Body of pancreas (tissue), 4 donors: ENCODE measurements at regions not wholly inside any gene's neighbourhood (a gene's known extent, or its start where the extent isn't known, plus 50 kb on each side); places are given as distances from the start of the nearest gene placed in this dataset.

Source experiments
- ATAC-seq: fragments of 150-250 bp; one replicate; pipeline ENCODE4 v1.9.1; 2016
- DNase-seq, 4 donors: peaks; one replicate each; pipeline ENCODE4 v3.0.0-alpha.2; 2019
- H3K27ac ChIP-seq, 4 donors: fragments of 200-600 bp; sonication (generic); 1 replicate in 3 of 4; 2 replicates in 1 of 4; pipeline versions ENCODE4 v1.5.1 to v1.6.1; 2016 to 2019; ENCODE audit warnings: mild to moderate bottlenecking in 1 of 4, mixed read lengths in 1 of 4, moderate library complexity in 1 of 4
- H3K27me3 ChIP-seq, 2 donors: fragments of 200-600 bp; sonication (generic); one replicate each; pipeline ENCODE4 v1.6.0; 2016; ENCODE audit warnings: mild to moderate bottlenecking in 1 of 2
- H3K36me3 ChIP-seq, 2 donors: fragments of 200-600 bp; sonication (generic); replicated peaks in 1 of 2; 2 replicates each; pipeline ENCODE4 v1.5.1; 2016; ENCODE audit warnings: low read depth in 2 of 2; ENCODE audit not compliant: insufficient read depth in 1 of 2
- H3K4me1 ChIP-seq: fragments of 200-600 bp; sonication (generic); one replicate; pipeline ENCODE4 v1.6.0; 2016
- H3K4me3 ChIP-seq, 2 donors: fragments of 200-600 bp; sonication (generic); 1 replicate in 1 of 2; 2 replicates in 1 of 2; pipeline ENCODE4 v1.5.1; 2016 to 2019
- H3K9me3 ChIP-seq, 3 donors: fragments of 200-600 bp; sonication (generic); 1 replicate in 2 of 3; 2 replicates in 1 of 3; pipeline ENCODE4 v1.5.1; 2016
- CTCF ChIP-seq, 7 experiments: fragments of 450-650 bp in 4 of 7; fragments of 200-600 bp in 3 of 7; sonication (generic) in 3 of 7; IDR thresholded peaks; one replicate each; pipeline ENCODE4 v1.5.1; 2016 to 2019; ENCODE audit warnings: antibody characterized with exemption in 7 of 7
- POLR2A ChIP-seq, 3 donors: fragments of 450-650 bp; IDR thresholded peaks; one replicate each; pipeline ENCODE4 v1.6.1; 2016; ENCODE audit warnings: antibody characterized with exemption in 3 of 3, mild to moderate bottlenecking in 2 of 3
- WGBS, 2 donors: methylation state at CpG; one replicate each; pipeline ENCODE4 v1.1.5; 2017; 5-methylcytosine and 5-hydroxymethylcytosine counted together
- intact Hi-C: fragments of 100-400 bp; cut with DNase I; formaldehyde crosslinking; loops from one replicate; pipeline ENCODE4 v1.15.1; 2023

- H3K4me3 ChIP-seq, result no peak overlapping the region
- intact Hi-C loops, result no loop called here
- ATAC-seq (no peak), DNase-seq (no peak)
- no peaks in the 10 kb centered on the region for H3K9me3 ChIP-seq
- 51 to 52% methylated on average over 7 to 9 of the region's 9 CpGs for WGBS, 2 donors
- no peaks in the 10 kb centered on the region for H3K27me3 ChIP-seq
- peak overlapping the region in 3 of 4 donors; percentile 21 to 40 (median 23) for H3K27ac ChIP-seq
- H3K36me3 ChIP-seq, result no peaks in the 10 kb centered on the region
- no peaks in the 10 kb centered on the region for H3K4me1 ChIP-seq
- TF ChIP-seq CTCF (IDR thresholded peaks at IDR 0.05), result no peak
- TF ChIP-seq POLR2A (IDR thresholded peaks at IDR 0.05), result no peak
Measured at GRCh38 chr5:73337586-73338255, 110.9 kb downstream of the FOXD1 start.

GRCh38 chr5:73336366-73336765 lies 112.2 kb downstream of the FOXD1 start:
- Histone ChIP-seq H3K4me1 (no peaks in the 10 kb centered on the region), H3K4me3 (no peak overlapping the region), H3K36me3 (no peaks in the 10 kb centered on the region), H3K27ac (no peak overlapping the region), H3K9me3 (no peaks in the 10 kb centered on the region), H3K27me3 (no peaks in the 10 kb centered on the region)
- 68 to 81% methylated on average over 2 of the region's 2 CpGs for WGBS, 2 donors
- DNase-seq, result no peak
- intact Hi-C loops, result no loop called here
- ATAC-seq, result no peak
- TF ChIP-seq CTCF (IDR thresholded peaks at IDR 0.05), result no peak
- TF ChIP-seq POLR2A (IDR thresholded peaks at IDR 0.05), result no peak

- ATAC-seq, result no peak
Measured at GRCh38 chr5:73333944-73334703, 114.5 kb downstream of the FOXD1 start.

GRCh38 chr5:73330613-73331012 lies 118.0 kb downstream of the FOXD1 start:
- Histone ChIP-seq H3K9me3 (no peaks in the 10 kb centered on the region), H3K27me3 (no peaks in the 10 kb centered on the region), H3K27ac (no peak overlapping the region), H3K4me1 (no peaks in the 10 kb centered on the region), H3K36me3 (no peaks in the 10 kb centered on the region), H3K4me3 (no peak overlapping the region)
- no peak for ATAC-seq
- TF ChIP-seq CTCF (IDR thresholded peaks at IDR 0.05) (no peak), POLR2A (IDR thresholded peaks at IDR 0.05) (no peak)
- DNase-seq, result no peak
- WGBS, 2 donors, result 33 to 53% methylated on average over 1 of the region's 1 CpG
- intact Hi-C loops, result no loop called here

More at GRCh38 chr5:73333944-73334703, 114.5 kb downstream of the FOXD1 start:
- intact Hi-C loops, result no loop called here
- 70 to 73% methylated on average over 3 of the region's 3 CpGs for WGBS, 2 donors
- Histone ChIP-seq H3K27ac (no peak overlapping the region), H3K4me3 (no peak overlapping the region), H3K36me3 (no peaks in the 10 kb centered on the region), H3K9me3 (no peaks in the 10 kb centered on the region), H3K4me1 (no peaks in the 10 kb centered on the region), H3K27me3 (no peaks in the 10 kb centered on the region)
- DNase-seq, result no peak
- TF ChIP-seq POLR2A (IDR thresholded peaks at IDR 0.05) (no peak), CTCF (IDR thresholded peaks at IDR 0.05) (no peak)
